GM23338 (cell line): ENCODE measurements at regions not wholly inside any gene's neighbourhood (a gene's known extent, or its start where the extent isn't known, plus 50 kb on each side); places are given as distances from the start of the nearest gene placed in this dataset.

Experiments
- ATAC-seq: fragments of 200-7000 bp; cut with Tn5 transposase; 3 replicates; pipeline ENCODE4 v1.9.1; 2020
- DNase-seq: peaks from one replicate; pipeline ENCODE4 v3.0.0-alpha.2; 2015; ENCODE audit warnings: low spot score
- H2AFZ ChIP-seq: fragments of 200-600 bp; sonication (generic); 2 replicates; pipeline ENCODE4 v1.8.0; 2016; ENCODE audit warnings: antibody characterized with exemption, mild to moderate bottlenecking, moderate library complexity
- H3F3A ChIP-seq: fragments of 200-600 bp; sonication (generic); replicated peaks from 2 replicates; pipeline ENCODE4 v1.8.0; 2017; ENCODE audit warnings: antibody characterized with exemption, mixed run types, low read depth
- H3K27ac ChIP-seq: fragments of 200-600 bp; sonication (generic); 2 replicates; pipeline ENCODE4 v1.6.1; 2016; ENCODE audit warnings: low read depth
- H3K27me3 ChIP-seq: fragments of 200-600 bp; sonication (generic); 2 replicates; pipeline ENCODE4 v1.8.0; 2016; ENCODE audit warnings: mild to moderate bottlenecking, mixed run types, moderate library complexity; ENCODE audit not compliant: insufficient read depth
- H3K36me3 ChIP-seq: fragments of 200-600 bp; sonication (generic); 2 replicates; pipeline ENCODE4 v1.8.0; 2016; ENCODE audit warnings: mild to moderate bottlenecking; ENCODE audit not compliant: insufficient read depth
- H3K4me1 ChIP-seq: fragments of 200-600 bp; sonication (generic); 2 replicates; pipeline ENCODE4 v1.8.0; 2016; ENCODE audit warnings: mild to moderate bottlenecking, moderate library complexity; ENCODE audit not compliant: insufficient read depth
- H3K4me2 ChIP-seq: fragments of 200-600 bp; sonication (generic); 2 replicates; pipeline ENCODE4 v1.7.1; 2017; ENCODE audit warnings: mixed run types
- H3K4me3 ChIP-seq: fragments of 200-600 bp; sonication (generic); 2 replicates; pipeline ENCODE4 v1.6.1; 2016; ENCODE audit warnings: mixed run types
- H3K79me2 ChIP-seq: fragments of 200-600 bp; sonication (generic); replicated peaks from 2 replicates; pipeline ENCODE4 v1.8.0; 2017; ENCODE audit warnings: mild to moderate bottlenecking; ENCODE audit not compliant: insufficient read depth
- H3K9me2 ChIP-seq: fragments of 200-600 bp; sonication (generic); 2 replicates; pipeline ENCODE4 v1.8.0; 2017; ENCODE audit not compliant: insufficient read depth
- H4K20me1 ChIP-seq: fragments of 200-600 bp; sonication (generic); replicated peaks from 2 replicates; pipeline ENCODE4 v1.8.0; 2017; ENCODE audit warnings: mild to moderate bottlenecking; ENCODE audit not compliant: insufficient read depth
- H3K27ac Mint-ChIP-seq: 2 replicates; pipeline ENCODE4 v1.8.0; 2020; ENCODE audit warnings: inconsistent platforms, mild to moderate bottlenecking, moderate library complexity, mixed read lengths
- H3K27me3 Mint-ChIP-seq: 3 replicates; pipeline ENCODE4 v1.8.0; 2022; ENCODE audit warnings: low read depth, mild to moderate bottlenecking, moderate library complexity, mixed read lengths, inconsistent platforms; ENCODE audit not compliant: insufficient read depth, poor library complexity
- H3K36me3 Mint-ChIP-seq: 3 replicates; pipeline ENCODE4 v1.8.0; 2021; ENCODE audit warnings: low read depth, mild to moderate bottlenecking, inconsistent platforms, moderate library complexity, mixed read lengths
- H3K4me1 Mint-ChIP-seq: 3 replicates; pipeline ENCODE4 v1.8.0; 2020; ENCODE audit warnings: mild to moderate bottlenecking, inconsistent platforms, mixed read lengths
- H3K4me3 Mint-ChIP-seq: 3 replicates; pipeline ENCODE4 v1.8.0; 2021; ENCODE audit warnings: moderate library complexity, mild to moderate bottlenecking, inconsistent platforms, mixed read lengths
- H3K9me3 Mint-ChIP-seq: 3 replicates; pipeline ENCODE4 v1.8.0; 2020; ENCODE audit warnings: moderate library complexity, mild to moderate bottlenecking, inconsistent platforms, mixed read lengths
- CREB1 ChIP-seq: fragments of 250-450 bp; sonication (Bioruptor Pico); IDR thresholded peaks from 2 replicates; pipeline ENCODE4 v1.5.0; 2020; ENCODE audit warnings: low read depth, mild to moderate bottlenecking, moderate library complexity
- CTCF ChIP-seq, 2 experiments: fragments of 200-600 bp in 1 of 2; sonication (generic) in 1 of 2; conservative IDR thresholded peaks; 2 replicates each; pipeline versions ENCODE4 v1.5.1 to v1.6.1; 2016 to 2017; ENCODE audit warnings: antibody characterized with exemption in 2 of 2, low read depth in 2 of 2, mild to moderate bottlenecking in 2 of 2, moderate library complexity in 1 of 2
- EZH2 ChIP-seq: fragments of 200-600 bp; sonication (generic); IDR thresholded peaks from one replicate; pipeline ENCODE4 v1.8.0; 2017; ENCODE audit warnings: antibody characterized with exemption, mild to moderate bottlenecking, low read depth; ENCODE audit not compliant: unreplicated experiment
- EZH2phosphoT487 ChIP-seq: fragments of 200-600 bp; sonication (generic); IDR thresholded peaks from one replicate; pipeline ENCODE4 v1.8.1; 2018; ENCODE audit warnings: antibody characterized with exemption; ENCODE audit not compliant: unreplicated experiment
- JUNB ChIP-seq: IDR thresholded peaks from one replicate; pipeline ENCODE4 v1.6.1; 2016; ENCODE audit warnings: antibody characterized with exemption; ENCODE audit not compliant: unreplicated experiment
- NANOG ChIP-seq: IDR thresholded peaks from 2 replicates; pipeline ENCODE4 v1.6.1; 2016; ENCODE audit warnings: antibody characterized with exemption, borderline replicate concordance
- POLR2AphosphoS5 ChIP-seq: IDR thresholded peaks from 2 replicates; pipeline ENCODE4 v1.6.1; 2016; ENCODE audit warnings: antibody characterized with exemption, low read depth
- REST ChIP-seq: IDR thresholded peaks from one replicate; pipeline ENCODE4 v1.6.1; 2018; ENCODE audit warnings: antibody characterized with exemption; ENCODE audit not compliant: unreplicated experiment
- STAT1 ChIP-seq: IDR thresholded peaks from one replicate; pipeline ENCODE4 v1.6.1; 2016; ENCODE audit warnings: antibody characterized with exemption; ENCODE audit not compliant: unreplicated experiment
- ZNF114 ChIP-seq: fragments of 250-450 bp; sonication (Bioruptor Pico); IDR thresholded peaks from 2 replicates; pipeline ENCODE4 v1.5.0; 2020; ENCODE audit warnings: mild to moderate bottlenecking, moderate library complexity
- ZNF331 ChIP-seq: fragments of 250-450 bp; sonication (Bioruptor Pico); IDR thresholded peaks from 2 replicates; pipeline ENCODE4 v1.5.0; 2020; ENCODE audit warnings: low read depth, mild to moderate bottlenecking, moderate library complexity
- ZNF462 ChIP-seq: fragments of 250-450 bp; sonication (Bioruptor Pico); IDR thresholded peaks from 2 replicates; pipeline ENCODE4 v1.5.0; 2020; ENCODE audit warnings: mild to moderate bottlenecking, moderate library complexity
- TF ChIP-seq, protein P1 (sequence below): IDR thresholded peaks from 2 replicates; pipeline ENCODE4 v1.6.1; 2016; ENCODE audit warnings: antibody characterized with exemption

DNA sequence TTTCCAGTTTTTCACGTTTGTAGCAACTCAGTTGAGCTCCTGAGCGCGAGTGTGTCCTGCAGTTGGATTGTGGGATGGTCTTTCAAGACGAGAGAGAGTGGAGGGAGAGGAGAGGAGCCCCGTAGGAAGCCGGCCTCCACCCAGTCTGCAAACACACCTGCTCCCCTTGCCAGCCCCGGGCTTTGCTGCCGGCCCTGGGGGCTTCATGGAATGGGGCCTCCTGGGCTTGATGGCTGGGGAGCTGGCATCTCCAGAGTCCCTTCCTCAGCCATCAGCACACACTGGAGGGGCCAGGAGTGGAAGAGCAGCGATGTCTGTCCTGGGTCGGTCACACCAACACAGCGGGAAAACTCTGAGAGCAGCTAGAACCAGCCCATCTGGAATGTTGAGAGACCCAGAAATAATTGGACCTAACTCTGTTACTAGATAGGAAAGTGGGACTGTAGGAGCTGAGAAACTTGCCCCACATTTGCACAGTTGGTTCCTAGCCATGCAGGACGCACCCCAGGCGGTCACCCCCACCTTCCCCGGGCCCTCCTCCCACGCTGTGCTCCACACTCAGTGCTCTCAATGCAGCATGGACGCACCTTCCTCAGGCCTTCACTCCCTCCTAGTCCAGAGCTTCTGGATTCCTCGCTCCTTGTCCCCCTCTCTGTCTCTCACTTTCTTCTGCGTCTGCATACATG is 69.6 kb downstream of the PTGR3 start:
- H3F3A ChIP-seq: no peaks in the 10 kb centered on the region
- no peak for DNase-seq
- no peaks in the 10 kb centered on the region for H3K79me2 ChIP-seq
- H3K9me2 ChIP-seq: no peaks in the 10 kb centered on the region
- no peak for ATAC-seq
- H3K9me3 Mint-ChIP-seq: peaks cover 5% of the 10 kb centered on the region; the same call in 1 of the 3 replicates
- H3K4me3 ChIP-seq: no peak overlapping the region
- no peaks in the 10 kb centered on the region for H3K4me1 Mint-ChIP-seq
- H3K36me3 ChIP-seq: no peaks in the 10 kb centered on the region
- H3K4me2 ChIP-seq: no peak overlapping the region
- H3K27me3 Mint-ChIP-seq: no peaks in the 10 kb centered on the region
- H3K4me1 ChIP-seq: no peaks in the 10 kb centered on the region
- no peaks in the 10 kb centered on the region for H3K27me3 ChIP-seq
- H3K4me3 Mint-ChIP-seq: no peak overlapping the region
- H3K36me3 Mint-ChIP-seq: no peaks in the 10 kb centered on the region; the same call in 2 of the 3 replicates
- H2AFZ ChIP-seq: no peak overlapping the region
- no peak overlapping the region for H3K27ac Mint-ChIP-seq
- TF ChIP-seq NANOG (no peak), CTCF (conservative IDR thresholded peaks at IDR 0.05; ENCODE audit: low read depth in 2 of 2) (no peak), ZNF462 (no peak), EZH2phosphoT487 (no peak), POLR2AphosphoS5 (no peak), JUNB (no peak), ZNF331 (no peak), CREB1 (no peak), EZH2 (no peak), STAT1 (no peak), ZNF114 (no peak), REST (no peak)
- TF ChIP-seq, protein P1, sequence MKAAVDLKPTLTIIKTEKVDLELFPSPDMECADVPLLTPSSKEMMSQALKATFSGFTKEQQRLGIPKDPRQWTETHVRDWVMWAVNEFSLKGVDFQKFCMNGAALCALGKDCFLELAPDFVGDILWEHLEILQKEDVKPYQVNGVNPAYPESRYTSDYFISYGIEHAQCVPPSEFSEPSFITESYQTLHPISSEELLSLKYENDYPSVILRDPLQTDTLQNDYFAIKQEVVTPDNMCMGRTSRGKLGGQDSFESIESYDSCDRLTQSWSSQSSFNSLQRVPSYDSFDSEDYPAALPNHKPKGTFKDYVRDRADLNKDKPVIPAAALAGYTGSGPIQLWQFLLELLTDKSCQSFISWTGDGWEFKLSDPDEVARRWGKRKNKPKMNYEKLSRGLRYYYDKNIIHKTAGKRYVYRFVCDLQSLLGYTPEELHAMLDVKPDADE: no peak
- no peaks in the 10 kb centered on the region for H4K20me1 ChIP-seq
- no peak overlapping the region for H3K27ac ChIP-seq
